ENCODE measurements at regions not wholly inside any gene's neighbourhood (a gene's known extent, or its start where the extent isn't known, plus 50 kb on each side); places are given as distances from the start of the nearest gene placed in this dataset.

DNA sequence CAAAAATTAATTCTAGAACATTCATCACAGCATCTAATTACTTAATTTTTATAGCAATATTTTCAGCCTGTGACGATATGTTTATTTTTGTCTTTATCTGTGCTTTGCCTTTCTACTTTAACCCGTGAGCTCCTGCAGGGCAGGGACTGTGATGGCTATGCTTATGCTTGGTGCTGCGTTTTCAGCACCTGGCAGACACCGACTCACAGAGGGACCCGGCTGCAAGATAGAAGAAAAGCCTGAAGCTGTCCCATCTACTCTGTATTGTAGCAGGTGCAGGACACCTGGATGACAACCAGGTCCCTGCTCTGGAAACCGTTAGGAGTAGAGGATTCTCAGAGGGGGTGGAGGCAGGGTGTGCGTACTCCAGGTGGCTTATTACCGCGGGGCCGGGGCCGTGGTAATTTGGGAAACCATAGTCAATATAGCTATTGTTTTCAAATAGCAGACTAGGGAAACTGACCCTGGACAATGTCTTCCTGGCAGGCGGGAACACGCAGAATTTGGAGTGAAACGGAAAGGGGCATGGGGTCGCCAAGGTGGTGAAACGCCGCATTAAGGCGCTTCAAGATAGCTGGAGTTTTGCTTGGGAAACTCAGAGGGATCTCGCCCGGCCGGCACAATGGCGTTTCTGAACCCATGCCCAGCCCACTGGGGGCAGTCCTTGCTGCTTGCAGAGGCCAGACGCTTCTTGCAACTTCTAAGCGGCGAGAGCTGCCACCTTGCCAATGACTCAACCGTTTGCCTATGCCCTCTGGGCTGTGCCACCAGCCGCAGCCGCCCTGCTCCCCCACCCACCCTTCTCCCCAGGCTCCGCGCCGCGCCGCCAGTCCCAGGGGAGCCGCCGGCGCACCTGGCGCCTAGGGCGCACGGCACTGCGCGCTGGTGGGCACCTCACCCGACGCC lies 140.1 kb upstream of the PALM2AKAP2 start:
- H3K27ac ChIP-seq: no peak overlapping the region
- DNase-seq (peak; percentile 22 to 73), ATAC-seq (ENCODE audit: low FRiP score in 2 of 2) (peak; percentile 32 to 52)
- H3K4me1 ChIP-seq: peaks cover 7 to 17% (median 17%) of the 10 kb centered on the region in 4 donors
- peaks cover 0 to 13% (median 5%) of the 10 kb centered on the region in 4 donors for H3K27me3 ChIP-seq
- H3K4me3 ChIP-seq: peak overlapping the region in 3 of 4 donors; percentile 32 to 48 (median 41)
- no peaks in the 10 kb centered on the region for H3K36me3 ChIP-seq
- no peaks in the 10 kb centered on the region for H3K9me3 ChIP-seq
- WGBS, 2 donors: 8% methylated on average over 25 to 40 of the region's 43 CpGs
- TF ChIP-seq, protein P1, sequence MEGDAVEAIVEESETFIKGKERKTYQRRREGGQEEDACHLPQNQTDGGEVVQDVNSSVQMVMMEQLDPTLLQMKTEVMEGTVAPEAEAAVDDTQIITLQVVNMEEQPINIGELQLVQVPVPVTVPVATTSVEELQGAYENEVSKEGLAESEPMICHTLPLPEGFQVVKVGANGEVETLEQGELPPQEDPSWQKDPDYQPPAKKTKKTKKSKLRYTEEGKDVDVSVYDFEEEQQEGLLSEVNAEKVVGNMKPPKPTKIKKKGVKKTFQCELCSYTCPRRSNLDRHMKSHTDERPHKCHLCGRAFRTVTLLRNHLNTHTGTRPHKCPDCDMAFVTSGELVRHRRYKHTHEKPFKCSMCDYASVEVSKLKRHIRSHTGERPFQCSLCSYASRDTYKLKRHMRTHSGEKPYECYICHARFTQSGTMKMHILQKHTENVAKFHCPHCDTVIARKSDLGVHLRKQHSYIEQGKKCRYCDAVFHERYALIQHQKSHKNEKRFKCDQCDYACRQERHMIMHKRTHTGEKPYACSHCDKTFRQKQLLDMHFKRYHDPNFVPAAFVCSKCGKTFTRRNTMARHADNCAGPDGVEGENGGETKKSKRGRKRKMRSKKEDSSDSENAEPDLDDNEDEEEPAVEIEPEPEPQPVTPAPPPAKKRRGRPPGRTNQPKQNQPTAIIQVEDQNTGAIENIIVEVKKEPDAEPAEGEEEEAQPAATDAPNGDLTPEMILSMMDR (IDR thresholded peaks at IDR 0.05): no peak
- TF ChIP-seq POLR2AphosphoS5 (IDR thresholded peaks at IDR 0.05) (no peak), EP300 (IDR thresholded peaks at IDR 0.05) (no peak), POLR2A (IDR thresholded peaks at IDR 0.05) (no peak)

DNA sequence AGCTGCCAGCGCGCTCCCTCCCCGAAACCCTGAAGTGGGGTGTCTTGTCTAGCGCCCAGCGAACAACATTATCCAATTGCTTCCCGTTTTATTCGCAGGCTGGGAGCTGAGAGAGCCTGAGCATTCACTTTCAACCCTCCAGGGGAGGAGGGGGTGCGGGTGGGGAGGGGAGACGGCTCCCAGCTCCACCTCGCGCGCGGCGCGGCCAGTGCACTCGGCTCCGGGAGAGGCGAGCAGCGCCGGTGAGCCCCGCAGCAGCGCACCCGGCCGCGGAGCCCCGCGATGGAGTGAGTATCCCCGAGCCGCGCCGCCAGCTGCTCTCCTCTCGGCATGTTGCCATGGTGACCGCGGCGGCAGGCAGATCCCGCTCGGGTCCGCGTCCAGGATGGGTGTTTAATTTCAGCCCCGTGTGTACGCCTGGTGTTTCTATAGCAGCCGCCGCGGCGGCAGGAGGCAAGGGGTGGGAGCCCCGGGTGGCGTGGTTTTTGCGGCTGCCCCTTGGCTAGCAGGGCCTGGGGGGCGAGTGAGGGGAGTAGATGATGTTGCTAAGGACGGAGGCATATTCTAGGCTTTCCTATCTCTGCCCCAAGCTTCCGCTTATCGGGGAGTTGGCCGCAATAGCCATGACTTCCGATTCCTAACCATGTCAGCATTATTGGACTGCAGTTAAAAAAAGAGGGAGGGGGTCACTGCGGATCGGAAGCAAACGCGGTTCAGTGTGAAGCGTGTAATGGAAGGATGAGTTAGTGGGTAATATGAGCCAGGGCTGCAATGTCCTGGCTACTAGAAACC lies 139.2 kb upstream of the PALM2AKAP2 start:
- Histone ChIP-seq H3K27ac (no peak overlapping the region), H3K4me1 (peaks cover 7 to 17% (median 17%) of the 10 kb centered on the region in 4 donors), H3K9me3 (no peaks in the 10 kb centered on the region), H3K4me3 (peak overlapping the region in 3 of 4 donors; percentile 32 to 48 (median 41)), H3K36me3 (no peaks in the 10 kb centered on the region), H3K27me3 (peaks cover 0 to 13% (median 5%) of the 10 kb centered on the region in 4 donors)
- peak in 1 of 2 donors; percentile 87 for DNase-seq
- WGBS, 2 donors: 2 to 8% methylated on average over 15 to 47 of the region's 59 CpGs
- TF ChIP-seq POLR2AphosphoS5 (IDR thresholded peaks at IDR 0.05) (no peak), POLR2A (IDR thresholded peaks at IDR 0.05) (no peak), EP300 (IDR thresholded peaks at IDR 0.05) (no peak)
- TF ChIP-seq, protein P1 (IDR thresholded peaks at IDR 0.05): no peak
- peak in 1 of 2 donors; percentile 76 for ATAC-seq (ENCODE audit: low FRiP score in 2 of 2)

DNA sequence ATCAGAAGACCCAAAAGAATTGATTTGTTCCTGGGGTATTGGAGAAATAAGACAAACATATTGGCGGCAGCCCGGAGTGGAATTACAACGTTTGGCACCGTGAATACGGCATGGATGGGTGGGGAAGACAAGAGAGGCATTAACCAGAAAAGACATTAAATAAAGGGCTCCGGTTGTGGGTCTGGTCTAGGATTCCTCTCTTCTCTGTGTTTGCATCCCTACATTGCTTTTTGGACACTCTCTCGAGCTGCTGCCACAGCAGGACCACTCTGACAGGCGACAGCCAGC lies 138.7 kb upstream of the PALM2AKAP2 start:
- Histone ChIP-seq H3K4me1 (peaks cover 7 to 17% (median 17%) of the 10 kb centered on the region in 4 donors), H3K27ac (no peak overlapping the region), H3K27me3 (peaks cover 0 to 13% (median 5%) of the 10 kb centered on the region in 4 donors), H3K36me3 (no peaks in the 10 kb centered on the region), H3K4me3 (peak overlapping the region in 2 of 4 donors; percentile 41 to 48), H3K9me3 (no peaks in the 10 kb centered on the region)
- TF ChIP-seq, protein P1 (IDR thresholded peaks at IDR 0.05): no peak
- TF ChIP-seq EP300 (IDR thresholded peaks at IDR 0.05): no peak
- TF ChIP-seq POLR2AphosphoS5 (IDR thresholded peaks at IDR 0.05): no peak
- no peak for TF ChIP-seq POLR2A (IDR thresholded peaks at IDR 0.05)
- DNase-seq (no peak), ATAC-seq (ENCODE audit: low FRiP score in 2 of 2) (no peak)
- WGBS, 2 donors: 34 to 38% methylated on average over 8 of the region's 8 CpGs

GRCh38 chr9:109652112-109652511 lies 127.9 kb upstream of the PALM2AKAP2 start:
- H3K36me3 ChIP-seq: no peaks in the 10 kb centered on the region
- 52 to 64% methylated on average over 1 of the region's 1 CpG for WGBS, 2 donors
- no peak for ATAC-seq (ENCODE audit: low FRiP score in 2 of 2)

More at GRCh38 chr9:109652112-109652511, 127.9 kb upstream of the PALM2AKAP2 start:
- Histone ChIP-seq H3K27ac (no peak overlapping the region), H3K4me1 (no peaks in the 10 kb centered on the region), H3K27me3 (no peaks in the 10 kb centered on the region), H3K9me3 (no peaks in the 10 kb centered on the region), H3K4me3 (no peak overlapping the region)
- no peak for TF ChIP-seq EP300 (IDR thresholded peaks at IDR 0.05)
- TF ChIP-seq, protein P1 (IDR thresholded peaks at IDR 0.05): no peak
- TF ChIP-seq POLR2A (IDR thresholded peaks at IDR 0.05): no peak
- TF ChIP-seq POLR2AphosphoS5 (IDR thresholded peaks at IDR 0.05): no peak
- no peak for DNase-seq
